H1 (cell line): ENCODE measurements at regions not wholly inside any gene's neighbourhood (a gene's known extent, or its start where the extent isn't known, plus 50 kb on each side); places are given as distances from the start of the nearest gene placed in this dataset.

Experiments
- ASH2L ChIP-seq: fragments of 200-600, 300-600 bp; sonication (generic); IDR thresholded peaks from one replicate; pipeline ENCODE4 v1.7.1; 2017; ENCODE audit warnings: low read length
- CHD7 ChIP-seq: fragments of 300-600 bp; sonication (generic); IDR thresholded peaks from 2 replicates; pipeline ENCODE4 v1.7.1; 2012; ENCODE audit warnings: low read length, moderate library complexity, mild to moderate bottlenecking, inconsistent platforms; ENCODE audit not compliant: insufficient replicate concordance
- KDM5A ChIP-seq: fragments of 200-600 bp; IDR thresholded peaks from 2 replicates; pipeline ENCODE4 v1.7.1; 2012; ENCODE audit warnings: mild to moderate bottlenecking, low read length, inconsistent platforms, mixed read lengths
- POLR2AphosphoS5 ChIP-seq: IDR thresholded peaks from 2 replicates; pipeline ENCODE4 v1.6.1; 2011; ENCODE audit warnings: low read depth, low read length
- RAD21 ChIP-seq, 2 experiments: IDR thresholded peaks in 1 of 2; conservative IDR thresholded peaks in 1 of 2; 2 replicates each; pipeline ENCODE4 v1.6.1; 2011; ENCODE audit warnings: low read depth in 2 of 2, low read length in 2 of 2, improper control_type of control experiment in 1 of 2, inconsistent platforms in 1 of 2, mild to moderate bottlenecking in 1 of 2, moderate library complexity in 1 of 2
- YY1 ChIP-seq: IDR thresholded peaks from 2 replicates; pipeline ENCODE4 v1.6.1; 2011; ENCODE audit warnings: low read depth, mild to moderate bottlenecking, low read length

GRCh38 chr4:126603210-126603609 lies 1029.5 kb upstream of the INTU start (continued):
- TF ChIP-seq CHD7 (no peak), POLR2AphosphoS5 (no peak), RAD21 (IDR thresholded peaks at IDR 0.05 in 1 of 2, conservative IDR thresholded peaks at IDR 0.05 in 1 of 2; ENCODE audit: low read depth in 2 of 2, low read length in 2 of 2) (no peak), YY1 (no peak), ASH2L (no peak), KDM5A (no peak)
